MCF 10A (cell line): ENCODE measurements at regions not wholly inside any gene's neighbourhood (a gene's known extent, or its start where the extent isn't known, plus 50 kb on each side); places are given as distances from the start of the nearest gene placed in this dataset.

Source experiments
- BruUV-seq: library from RNA; stranded (reverse); fragments of 400-500 nt; replicated peaks from 2 replicates; lab custom pipeline; 2021; lab: Mats Ljungman, UMichigan
- CTCF ChIA-PET: fragments of 300-600 bp; sonication (Branson Sonifier 250); formaldehyde crosslinking; extraction: SDS; loops from one replicate; lab custom pipeline; 2021; ENCODE audit warnings: antibody characterized with exemption, inconsistent platforms; lab: Yijun Ruan, JAX
- POLR2A ChIA-PET: fragments of 300-600, 350-650 bp; sonication (Branson Sonifier 250); formaldehyde crosslinking; extraction: SDS; loops from one replicate; lab custom pipeline; 2020; ENCODE audit warnings: antibody characterized with exemption, inconsistent platforms; lab: Yijun Ruan, JAX
- DNase-seq: peaks from one replicate; pipeline ENCODE4 v3.0.0-alpha.2; 2018; ENCODE audit not compliant: unreplicated experiment
- H3K27ac Mint-ChIP-seq: one replicate; pipeline ENCODE4 v1.8.0; 2022; ENCODE audit warnings: mild to moderate bottlenecking, low read depth, mixed read lengths; ENCODE audit not compliant: unreplicated experiment
- H3K27me3 Mint-ChIP-seq: one replicate; pipeline ENCODE4 v1.8.0; 2022; ENCODE audit warnings: mixed read lengths; ENCODE audit not compliant: insufficient read depth, unreplicated experiment
- H3K36me3 Mint-ChIP-seq: one replicate; pipeline ENCODE4 v1.8.0; 2022; ENCODE audit warnings: mild to moderate bottlenecking, moderate library complexity, mixed read lengths; ENCODE audit not compliant: insufficient read depth, unreplicated experiment
- H3K4me1 Mint-ChIP-seq: one replicate; pipeline ENCODE4 v1.8.0; 2022; ENCODE audit warnings: mixed read lengths; ENCODE audit not compliant: insufficient read depth, unreplicated experiment
- H3K4me3 Mint-ChIP-seq: one replicate; pipeline ENCODE4 v1.8.0; 2022; ENCODE audit warnings: mild to moderate bottlenecking, moderate library complexity, mixed read lengths; ENCODE audit not compliant: unreplicated experiment
- H3K9me3 Mint-ChIP-seq: one replicate; pipeline ENCODE4 v1.8.0; 2022; ENCODE audit warnings: mixed read lengths; ENCODE audit not compliant: unreplicated experiment
- intact Hi-C: fragments of 100-400 bp; cut with micrococcal nuclease; formaldehyde crosslinking; loops from 2 replicates; pipeline ENCODE4 v1.14.1; 2022
- TF ChIP-seq, protein P1 (sequence below): fragments of 200-600 bp; IDR thresholded peaks from one replicate; pipeline ENCODE4 v1.8.0; 2022; ENCODE audit warnings: antibody characterized with exemption, mild to moderate bottlenecking; ENCODE audit not compliant: unreplicated experiment

DNA sequence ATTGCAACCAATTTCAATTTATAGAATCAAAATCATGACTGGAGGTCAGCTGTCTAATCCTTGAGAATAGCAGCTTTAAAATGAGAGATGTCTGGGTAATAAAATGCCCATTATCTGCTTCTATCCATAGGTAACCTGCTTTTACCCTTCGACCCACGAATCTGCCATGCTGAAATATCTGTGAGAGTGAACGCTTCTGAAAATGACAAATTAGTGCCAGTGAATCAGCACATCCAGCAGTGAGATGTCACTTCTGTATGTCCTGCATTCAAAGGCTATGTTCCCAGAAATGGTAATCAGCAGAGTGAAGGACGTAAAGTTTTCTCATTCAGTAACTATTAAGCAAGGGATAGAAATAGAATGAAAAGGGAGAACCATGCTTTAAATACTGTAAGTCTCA, 532.4 kb upstream of the ITGA1 start:
- intact Hi-C loops, result no loop called here
- no peaks in the 10 kb centered on the region for H3K4me1 Mint-ChIP-seq
- H3K27me3 Mint-ChIP-seq, result peaks cover 52% of the 10 kb centered on the region
- H3K27ac Mint-ChIP-seq, result no peak overlapping the region
- H3K4me3 Mint-ChIP-seq, result no peak overlapping the region
- H3K9me3 Mint-ChIP-seq, result no peaks in the 10 kb centered on the region
- BruUV-seq, result no TSS peak
- DNase-seq, result no peak
- ChIA-PET CTCF (no interaction called here), POLR2A (no interaction called here)
- TF ChIP-seq, protein P1, sequence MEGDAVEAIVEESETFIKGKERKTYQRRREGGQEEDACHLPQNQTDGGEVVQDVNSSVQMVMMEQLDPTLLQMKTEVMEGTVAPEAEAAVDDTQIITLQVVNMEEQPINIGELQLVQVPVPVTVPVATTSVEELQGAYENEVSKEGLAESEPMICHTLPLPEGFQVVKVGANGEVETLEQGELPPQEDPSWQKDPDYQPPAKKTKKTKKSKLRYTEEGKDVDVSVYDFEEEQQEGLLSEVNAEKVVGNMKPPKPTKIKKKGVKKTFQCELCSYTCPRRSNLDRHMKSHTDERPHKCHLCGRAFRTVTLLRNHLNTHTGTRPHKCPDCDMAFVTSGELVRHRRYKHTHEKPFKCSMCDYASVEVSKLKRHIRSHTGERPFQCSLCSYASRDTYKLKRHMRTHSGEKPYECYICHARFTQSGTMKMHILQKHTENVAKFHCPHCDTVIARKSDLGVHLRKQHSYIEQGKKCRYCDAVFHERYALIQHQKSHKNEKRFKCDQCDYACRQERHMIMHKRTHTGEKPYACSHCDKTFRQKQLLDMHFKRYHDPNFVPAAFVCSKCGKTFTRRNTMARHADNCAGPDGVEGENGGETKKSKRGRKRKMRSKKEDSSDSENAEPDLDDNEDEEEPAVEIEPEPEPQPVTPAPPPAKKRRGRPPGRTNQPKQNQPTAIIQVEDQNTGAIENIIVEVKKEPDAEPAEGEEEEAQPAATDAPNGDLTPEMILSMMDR, result no peak
- H3K36me3 Mint-ChIP-seq, result no peaks in the 10 kb centered on the region

DNA sequence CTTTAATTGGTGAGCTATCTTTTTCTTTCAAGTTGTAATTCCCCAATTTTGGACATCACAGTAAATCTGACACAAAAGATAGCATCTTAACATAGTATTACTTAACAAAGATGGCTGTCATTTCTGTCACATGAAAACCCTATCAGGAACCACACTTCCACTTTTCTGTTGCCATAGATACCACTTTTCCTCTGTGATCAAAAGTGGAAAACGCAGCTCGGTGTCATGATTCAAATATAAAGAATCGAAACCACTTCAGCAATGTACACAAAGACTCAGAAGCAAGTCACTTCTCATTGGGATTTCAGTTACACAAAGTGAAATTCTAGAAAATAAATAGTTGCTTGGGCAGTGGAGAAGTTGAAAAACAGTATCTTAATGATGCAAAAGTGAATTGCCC, 524.9 kb upstream of the ITGA1 start:
- DNase-seq, result no peak
- Mint-ChIP-seq H3K36me3 (no peaks in the 10 kb centered on the region), H3K4me3 (no peak overlapping the region), H3K9me3 (no peaks in the 10 kb centered on the region), H3K27ac (no peak overlapping the region), H3K27me3 (peaks cover 72% of the 10 kb centered on the region), H3K4me1 (no peaks in the 10 kb centered on the region)
- CTCF ChIA-PET, result interaction anchor here (0.7 kb wide), 1 partner anchor 94 kb away, joined by 3 read pairs; no protein-coding TSS in a partner anchor
- POLR2A ChIA-PET, result no interaction called here
- no TSS peak for BruUV-seq
- intact Hi-C loops, result no loop called here
- TF ChIP-seq, protein P1, result no peak

DNA sequence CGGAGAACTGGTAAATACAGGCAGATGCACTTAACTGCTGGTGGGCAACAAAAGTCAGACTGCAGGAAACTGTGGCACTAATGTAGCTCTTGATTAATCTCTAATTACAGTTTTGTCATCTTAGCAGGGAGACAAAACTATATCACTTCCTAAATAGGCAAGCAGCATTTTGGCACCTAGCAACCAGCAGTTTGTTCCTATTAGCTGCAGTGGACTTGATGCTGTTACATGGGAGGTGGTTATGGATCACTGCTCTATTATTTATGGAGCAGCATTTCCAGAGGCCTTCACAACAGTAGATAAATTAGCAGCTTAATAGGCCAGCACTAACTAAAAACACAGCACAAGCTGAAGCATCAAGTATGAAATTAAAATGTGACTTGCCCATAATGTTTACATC, 518.3 kb upstream of the ITGA1 start:
- BruUV-seq, result no TSS peak

DNA sequence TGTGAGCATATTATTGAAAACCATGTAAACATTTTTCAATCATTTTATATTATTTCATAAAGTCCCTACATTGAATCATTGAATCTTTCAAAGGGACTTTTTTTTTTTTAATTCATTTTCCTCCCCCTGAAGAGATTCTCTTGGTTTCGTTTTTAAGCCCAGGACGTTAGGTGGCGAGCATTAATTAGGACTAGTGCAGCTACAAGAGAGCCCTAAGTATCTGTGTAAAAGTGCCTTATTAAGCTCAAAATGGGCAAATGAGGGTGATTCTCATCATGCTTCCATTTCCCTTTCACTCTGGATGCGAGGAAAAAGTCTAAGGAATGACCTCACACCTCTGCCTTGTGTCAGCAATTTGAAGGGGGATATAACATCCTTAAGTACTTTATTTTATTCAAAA, 517.9 kb upstream of the ITGA1 start:
- Mint-ChIP-seq H3K4me3 (no peak overlapping the region), H3K9me3 (no peaks in the 10 kb centered on the region), H3K27ac (no peak overlapping the region), H3K27me3 (peaks cover 42% of the 10 kb centered on the region), H3K36me3 (no peaks in the 10 kb centered on the region), H3K4me1 (no peaks in the 10 kb centered on the region)
- TF ChIP-seq, protein P1, result no peak
- no peak for DNase-seq
- CTCF ChIA-PET, result interaction anchor here (1.0 kb wide), 1 partner anchor 170 kb away, joined by 3 read pairs; no protein-coding TSS in a partner anchor
- intact Hi-C loops, result no loop called here
- BruUV-seq, result no TSS peak
- POLR2A ChIA-PET, result no interaction called here

More for the DNA sequence above, 518.3 kb upstream of the ITGA1 start:
- CTCF ChIA-PET, result interaction anchor here (1.0 kb wide), 1 partner anchor 170 kb away, joined by 3 read pairs; no protein-coding TSS in a partner anchor
- Mint-ChIP-seq H3K36me3 (no peaks in the 10 kb centered on the region), H3K9me3 (no peaks in the 10 kb centered on the region), H3K4me1 (no peaks in the 10 kb centered on the region), H3K4me3 (no peak overlapping the region), H3K27me3 (peaks cover 47% of the 10 kb centered on the region), H3K27ac (no peak overlapping the region)
- intact Hi-C loops, result no loop called here
- POLR2A ChIA-PET, result no interaction called here
- TF ChIP-seq, protein P1, result no peak
- no peak for DNase-seq
